GM18508 (cell line): ENCODE measurements at regions not wholly inside any gene's neighbourhood (a gene's known extent, or its start where the extent isn't known, plus 50 kb on each side); places are given as distances from the start of the nearest gene placed in this dataset.
"Not testable (repeated sequence)": the region's sequence is repeated elsewhere in the genome, so short reads cannot be mapped to it uniquely, and the experiment has no call there.

Experiments
- ATAC-seq: cut with Tn5 transposase; IDR thresholded peaks from one replicate; pipeline ENCODE4 v1.9.1; 2021; ENCODE audit warnings: moderate number of reproducible peaks; ENCODE audit not compliant: insufficient read depth, unreplicated experiment

DNA sequence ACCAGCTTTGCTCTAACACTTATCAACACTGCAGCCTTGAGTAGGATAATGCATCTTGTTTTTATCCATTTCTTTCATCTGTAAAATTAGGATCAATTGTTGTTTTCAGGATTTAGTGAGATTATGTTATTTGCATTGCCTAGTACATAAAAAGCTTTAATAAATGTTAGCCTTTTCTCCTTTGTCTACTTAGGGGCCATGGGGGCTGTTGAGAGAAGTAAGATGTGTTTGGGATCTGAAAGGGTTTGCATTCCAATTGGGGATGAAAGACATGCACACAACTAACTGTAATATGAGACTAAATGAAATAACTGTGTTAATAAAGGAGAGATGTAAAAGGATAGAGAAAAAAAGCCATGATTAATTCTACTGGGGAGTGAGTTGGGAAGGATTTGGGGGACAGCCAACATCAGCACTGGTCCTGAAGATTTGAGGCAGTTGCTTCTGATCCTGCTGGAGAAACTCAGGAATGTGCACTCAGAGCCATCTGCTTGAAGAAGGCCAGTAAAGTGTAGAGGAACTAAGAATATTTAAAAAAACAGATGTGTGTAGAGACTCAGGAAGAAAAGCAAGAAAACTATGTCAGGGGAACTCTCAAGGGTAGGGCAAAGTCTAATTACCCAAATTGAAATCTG lies 236.3 kb downstream of the OLFM4 start:
- ATAC-seq = no peak

GRCh38 chr13:53266757-53267156 lies 238.1 kb downstream of the OLFM4 start:
- no peak for ATAC-seq

DNA sequence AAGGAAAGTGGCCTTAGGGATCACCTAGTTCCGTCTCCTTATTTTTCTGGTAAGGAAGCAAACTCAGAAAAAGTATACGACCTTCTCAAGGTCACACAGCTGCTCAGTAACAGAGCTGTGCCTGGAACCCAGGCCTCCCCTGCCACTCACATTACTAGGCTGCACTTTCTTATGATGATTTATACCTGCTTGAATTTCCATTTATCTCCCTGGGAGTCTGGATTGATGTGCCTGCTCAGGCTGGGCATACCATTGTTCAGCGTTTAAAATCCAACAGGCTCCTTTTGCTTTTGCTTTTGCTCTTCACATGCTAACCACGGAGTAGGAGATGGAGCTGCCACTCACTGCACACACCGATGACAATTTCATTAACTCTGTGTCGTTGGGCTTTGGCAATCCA lies 241.0 kb downstream of the OLFM4 start:
- no peak for ATAC-seq

DNA sequence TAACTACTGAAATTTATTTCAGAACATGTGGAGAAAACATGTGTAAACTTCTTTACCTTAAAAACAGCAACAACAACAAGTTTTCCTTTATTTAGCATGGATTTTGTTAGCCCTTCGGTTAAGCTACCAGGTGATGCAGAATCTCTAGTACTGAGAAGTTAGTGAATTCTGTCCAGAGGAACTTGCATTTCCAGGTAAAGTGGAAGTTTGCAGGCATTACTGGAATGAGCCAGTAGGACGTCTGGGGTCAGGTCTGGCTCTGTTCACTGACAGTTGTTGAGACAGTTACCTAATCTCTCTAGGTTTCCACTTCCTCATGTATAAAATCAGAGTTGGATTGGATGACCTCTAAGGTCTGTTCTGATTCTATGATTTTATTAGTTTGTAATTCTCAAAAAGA lies 244.3 kb downstream of the OLFM4 start:
- no peak for ATAC-seq

- no peak for ATAC-seq
These were observed 247.7 kb downstream of the OLFM4 start for GRCh38 chr13:53276265-53276664.

DNA sequence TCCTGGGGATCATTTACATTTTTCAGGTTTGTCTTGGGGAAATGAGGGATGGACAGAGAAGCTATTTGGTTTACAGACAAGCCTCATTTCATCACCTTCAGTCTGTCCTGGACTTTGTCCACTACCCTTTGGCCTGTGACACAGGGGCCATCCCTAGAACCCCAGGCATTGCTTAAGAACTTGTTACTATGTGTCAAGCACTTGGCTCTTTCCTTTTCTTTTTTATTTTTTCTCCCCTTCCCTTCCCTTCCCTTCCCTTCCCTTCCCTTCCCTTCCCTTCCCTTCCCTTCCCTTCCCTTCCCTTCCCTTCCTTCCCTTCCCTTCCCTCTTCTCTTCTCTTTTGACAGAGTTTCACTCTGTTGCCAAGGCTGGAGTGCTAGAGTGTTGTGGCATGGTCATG lies 253.1 kb downstream of the OLFM4 start:
- ATAC-seq = no peak

- ATAC-seq = no peak
These were observed 257.4 kb downstream of the OLFM4 start for GRCh38 chr13:53285896-53286430.

DNA sequence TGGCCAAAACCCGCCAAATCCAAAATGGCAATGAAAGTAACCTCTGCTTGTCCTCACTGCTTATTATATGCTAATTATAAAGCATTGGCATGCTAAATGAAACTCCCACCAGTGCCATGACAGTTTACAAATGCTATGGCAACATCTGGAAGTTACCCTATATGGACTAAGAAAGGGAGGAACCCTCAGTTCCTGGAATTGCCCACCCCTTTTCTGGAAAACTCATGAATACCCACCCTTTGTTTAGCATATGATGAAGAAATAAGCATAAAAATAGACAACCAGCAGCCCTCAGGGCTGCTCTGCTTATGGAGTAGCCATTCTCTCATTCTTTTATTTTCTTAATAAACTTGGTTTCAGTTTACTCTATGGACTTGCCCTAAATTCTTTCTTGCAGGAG lies 269.8 kb downstream of the OLFM4 start:
- no peak for ATAC-seq

DNA sequence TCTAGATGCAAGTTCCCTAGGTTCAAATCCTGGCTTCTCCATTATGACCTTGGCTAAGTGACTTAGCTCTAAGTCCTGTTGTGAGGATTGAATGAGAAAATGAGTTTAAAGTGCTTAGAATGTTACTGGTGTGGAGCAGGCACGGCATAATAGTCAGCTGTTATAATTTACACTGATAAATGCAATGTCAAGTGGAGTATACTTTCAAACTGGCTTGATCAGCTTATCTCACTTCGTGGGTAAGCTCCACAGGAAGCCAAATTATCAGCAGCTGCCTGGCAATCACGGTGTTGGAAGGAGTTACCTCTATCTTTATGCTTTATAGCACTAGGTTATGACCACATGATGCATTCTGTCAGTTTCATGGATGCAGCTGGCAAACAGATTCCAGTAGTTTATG lies 272.8 kb downstream of the OLFM4 start:
- ATAC-seq = no peak

DNA sequence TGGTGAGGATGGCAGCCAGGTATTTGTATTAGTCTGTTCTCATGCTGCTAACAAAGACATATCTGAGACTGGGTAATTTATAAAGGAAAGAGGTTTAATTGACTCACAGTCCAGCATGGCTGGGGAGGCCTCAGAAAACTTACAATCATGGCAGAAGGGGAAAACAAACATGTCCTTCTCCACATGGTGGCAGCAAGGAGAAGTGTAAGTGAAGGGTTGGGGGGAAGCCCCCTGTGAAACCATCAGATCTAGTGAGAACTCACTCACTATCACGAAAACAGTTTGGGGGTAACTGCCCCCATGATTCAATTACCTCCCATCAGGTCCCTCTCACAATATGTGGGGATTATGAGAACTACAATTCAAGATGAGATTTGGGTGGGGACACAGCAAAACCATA lies 276.8 kb downstream of the OLFM4 start:
- not testable (repeated sequence) for ATAC-seq

GRCh38 chr13:53310786-53311185 lies 282.2 kb downstream of the OLFM4 start:
- no peak for ATAC-seq

GRCh38 chr13:53311561-53311960 lies 282.9 kb downstream of the OLFM4 start:
- no peak for ATAC-seq

- no peak for ATAC-seq
These were observed 292.7 kb downstream of the OLFM4 start for GRCh38 chr13:53321296-53321801.

- ATAC-seq = no peak
These were observed 296.0 kb downstream of the OLFM4 start for GRCh38 chr13:53324656-53325055.

GRCh38 chr13:53326716-53327115 lies 298.1 kb downstream of the OLFM4 start:
- ATAC-seq = no peak

DNA sequence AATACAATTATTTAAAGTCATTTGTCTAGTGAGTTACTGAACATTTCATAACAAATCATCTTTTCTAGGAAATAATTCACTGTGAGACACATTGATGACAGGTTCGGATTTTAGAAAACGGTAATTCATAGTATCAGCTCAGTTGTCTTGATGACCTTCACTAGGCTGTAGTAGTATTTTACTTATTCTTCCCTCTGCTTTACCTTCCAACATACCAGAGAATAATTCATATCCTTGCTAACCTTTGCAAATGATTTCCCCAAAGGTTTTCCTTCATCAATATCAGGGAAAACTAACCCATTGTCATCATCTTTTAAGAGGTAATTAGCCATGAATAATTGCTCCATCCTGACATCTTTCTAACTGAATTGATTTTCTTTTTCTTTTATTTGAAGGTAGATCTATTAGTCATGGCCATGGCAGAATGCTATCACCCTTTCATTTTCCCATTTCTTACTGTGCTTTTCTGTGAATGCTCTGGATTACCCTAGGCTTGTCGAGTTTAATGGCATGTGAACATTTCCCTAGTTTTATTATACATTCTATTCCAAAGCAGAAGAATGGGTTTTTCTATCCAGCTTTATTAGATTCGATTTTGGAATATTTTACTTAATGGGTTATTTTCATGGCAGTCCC lies 299.2 kb downstream of the OLFM4 start:
- ATAC-seq = no peak

DNA sequence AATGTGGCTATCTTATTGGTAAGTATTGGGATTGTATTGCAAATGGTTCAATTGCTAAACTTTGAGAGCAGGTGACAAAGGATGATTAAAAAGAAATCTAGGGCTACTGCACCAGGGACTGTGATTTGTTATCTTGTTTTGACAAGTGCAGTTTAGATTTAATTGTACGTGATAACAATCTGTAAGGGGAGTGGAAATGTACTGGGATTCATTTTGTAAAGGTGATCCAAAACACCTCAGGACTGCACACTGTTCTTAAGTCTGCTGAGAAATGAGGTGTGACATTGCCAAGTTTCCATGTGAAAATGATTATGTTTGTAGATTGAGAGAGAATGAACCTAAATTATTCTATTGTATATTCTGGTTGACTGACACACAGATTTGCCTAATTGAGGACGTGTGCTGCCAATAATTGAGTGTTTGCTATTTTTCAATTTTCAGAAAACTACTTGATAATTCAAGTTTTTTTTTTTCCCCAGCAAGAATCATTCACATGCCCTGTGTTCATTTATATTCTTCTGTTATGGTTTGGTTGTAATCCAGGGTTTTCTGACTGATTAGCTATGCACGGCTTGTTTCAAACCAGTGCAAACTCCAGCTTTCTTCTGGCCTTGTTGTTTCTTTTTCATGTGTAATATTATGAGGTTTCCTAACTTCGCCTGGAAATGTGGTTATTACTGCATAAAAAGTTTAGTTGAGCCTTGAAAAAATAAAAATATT lies 308.0 kb downstream of the OLFM4 start:
- ATAC-seq = no peak

DNA sequence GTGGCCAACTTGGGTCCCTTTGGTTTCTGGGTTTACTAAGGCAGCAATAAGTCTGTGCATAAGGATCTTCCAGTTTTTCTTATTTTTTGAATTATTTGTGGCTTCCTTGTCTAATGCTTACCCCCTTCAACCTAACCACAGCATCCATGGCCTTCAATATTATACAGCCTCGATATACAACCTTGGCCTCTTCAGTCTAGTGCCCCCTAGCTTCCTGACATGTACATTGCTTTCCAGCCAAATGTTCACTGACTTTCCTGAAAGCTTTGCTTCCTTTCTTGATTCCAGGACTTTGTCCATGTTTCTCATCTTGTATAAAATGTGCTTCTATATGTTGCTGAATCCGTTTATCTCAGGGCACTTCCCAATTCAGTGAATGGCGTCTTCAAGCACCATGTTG lies 310.1 kb downstream of the OLFM4 start:
- no peak for ATAC-seq

DNA sequence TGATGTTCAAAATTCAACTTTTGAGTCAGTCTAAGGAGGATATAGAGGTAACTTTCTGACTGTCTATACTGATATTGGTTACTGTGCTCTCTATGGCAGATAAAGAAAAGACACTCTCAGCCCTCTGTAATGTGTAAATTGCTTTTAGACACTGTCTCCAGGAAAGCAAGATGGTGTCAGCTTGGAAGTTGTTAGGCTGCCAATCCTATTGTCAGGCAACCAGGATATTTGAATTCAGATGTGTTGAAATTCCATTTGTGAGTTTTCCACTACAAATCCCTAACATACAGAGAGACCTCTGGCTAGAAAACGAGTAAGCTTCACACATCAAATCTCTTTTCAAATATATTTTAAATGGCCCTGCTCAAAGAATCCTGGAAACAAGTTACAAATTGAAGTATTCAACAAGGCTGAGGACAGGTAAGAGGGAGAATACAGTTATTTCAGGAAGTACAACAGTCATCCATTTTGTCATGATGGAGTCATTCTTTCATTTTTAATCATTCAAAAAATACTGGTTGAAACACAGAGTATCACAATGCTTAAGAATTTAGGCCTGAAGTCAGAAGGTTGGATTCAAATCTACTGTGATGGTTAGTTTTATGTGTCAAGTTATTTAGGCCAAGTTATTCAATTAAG lies 312.0 kb downstream of the OLFM4 start:
- no peak for ATAC-seq

DNA sequence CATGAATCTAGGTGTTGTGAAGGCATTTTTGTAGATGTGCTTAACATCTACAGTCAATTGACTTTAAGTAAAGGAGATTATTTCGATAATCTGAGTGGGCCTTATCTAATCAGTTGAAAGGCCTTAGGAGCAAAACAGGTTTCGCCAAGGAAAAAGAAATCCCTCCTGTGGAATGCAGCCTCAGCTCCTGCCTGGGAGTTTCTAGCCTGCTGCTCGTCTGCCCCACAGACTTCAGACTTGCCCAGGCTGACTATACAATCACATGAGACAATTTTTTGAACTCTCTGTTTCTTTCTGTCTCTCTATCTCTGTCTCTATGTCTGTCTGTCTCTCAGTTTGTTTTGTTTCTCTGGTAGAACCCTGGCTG lies 312.5 kb downstream of the OLFM4 start:
- no peak for ATAC-seq
